Neural cell (in vitro differentiated cells): ENCODE measurements at regions not wholly inside any gene's neighbourhood (a gene's known extent, or its start where the extent isn't known, plus 50 kb on each side); places are given as distances from the start of the nearest gene placed in this dataset.

Experiments used
- H2AFZ ChIP-seq: fragments of 200-600, 300-800 bp; sonication (generic), shearing (Covaris generic); 2 replicates; pipeline ENCODE4 v1.6.0; 2014; ENCODE audit warnings: low read depth, mild to moderate bottlenecking, antibody characterized with exemption, low read length, moderate library complexity
- H3F3A ChIP-seq: fragments of 200-600 bp; shearing (Covaris generic); 2 replicates; pipeline ENCODE4 v1.6.1; 2016; ENCODE audit warnings: mild to moderate bottlenecking, moderate library complexity, mixed read lengths, antibody characterized with exemption, low read length; ENCODE audit not compliant: insufficient read depth, poor library complexity, severe bottlenecking
- H3K27ac ChIP-seq: fragments of 200-600, 300-800 bp; sonication (generic), shearing (Covaris generic); 2 replicates; pipeline ENCODE4 v1.5.1; 2014; ENCODE audit warnings: mild to moderate bottlenecking, low read length, moderate library complexity
- H3K27me3 ChIP-seq: fragments of 300-800, 200-600 bp; sonication (generic), shearing (Covaris generic); 2 replicates; pipeline ENCODE4 v1.6.0; 2014; ENCODE audit warnings: mild to moderate bottlenecking, low read depth, low read length, moderate library complexity; ENCODE audit not compliant: insufficient read depth
- H3K36me3 ChIP-seq: fragments of 300-800, 200-600 bp; sonication (generic), shearing (Covaris generic); 2 replicates; pipeline ENCODE4 v1.5.1; 2014; ENCODE audit warnings: mild to moderate bottlenecking, antibody characterized with exemption, low read length, moderate library complexity; ENCODE audit not compliant: insufficient read depth
- H3K4me2 ChIP-seq: fragments of 300-800, 200-600 bp; sonication (generic), shearing (Covaris generic); 2 replicates; pipeline ENCODE4 v1.6.0; 2014; ENCODE audit warnings: mild to moderate bottlenecking, low read length
- H3K4me3 ChIP-seq: fragments of 300-800, 200-600 bp; sonication (generic), shearing (Covaris generic); 2 replicates; pipeline ENCODE4 v1.5.1; 2014; ENCODE audit warnings: mild to moderate bottlenecking, low read length, moderate library complexity
- H3K79me2 ChIP-seq: fragments of 200-600 bp; shearing (Covaris generic); replicated peaks from 2 replicates; pipeline ENCODE4 v1.6.0; 2014; ENCODE audit warnings: mild to moderate bottlenecking, low read length, moderate library complexity; ENCODE audit not compliant: insufficient read depth
- H3K9ac ChIP-seq: fragments of 300-800, 200-600 bp; sonication (generic), shearing (Covaris generic); 2 replicates; pipeline ENCODE4 v1.6.1; 2016; ENCODE audit warnings: mild to moderate bottlenecking, low read length, mixed read lengths
- H3K9me2 ChIP-seq: fragments of 200-600 bp; shearing (Covaris generic); 2 replicates; pipeline ENCODE4 v1.6.1; 2016; ENCODE audit warnings: mild to moderate bottlenecking, low read length, mixed read lengths; ENCODE audit not compliant: insufficient read depth
- H3K9me3 ChIP-seq: fragments of 200-600, 300-800 bp; sonication (generic), shearing (Covaris generic); 2 replicates; pipeline ENCODE4 v1.6.1; 2016; ENCODE audit warnings: mild to moderate bottlenecking, mixed run types, low read length, moderate library complexity, mixed read lengths
- H4K20me1 ChIP-seq: fragments of 200-600 bp; shearing (Covaris generic); 2 replicates; pipeline ENCODE4 v1.6.1; 2016; ENCODE audit warnings: mild to moderate bottlenecking, mixed run types; ENCODE audit not compliant: insufficient read depth
- CTCF ChIP-seq: fragments of 450-650 bp; IDR thresholded peaks from 2 replicates; pipeline ENCODE4 v1.5.1; 2014; ENCODE audit warnings: antibody characterized with exemption, mild to moderate bottlenecking, moderate library complexity; ENCODE audit not compliant: poor library complexity, severe bottlenecking
- EP300 ChIP-seq: fragments of 450-650 bp; conservative IDR thresholded peaks from 2 replicates; pipeline ENCODE4 v1.6.1; 2014; ENCODE audit warnings: antibody characterized with exemption, mild to moderate bottlenecking, moderate library complexity; ENCODE audit not compliant: poor library complexity, severe bottlenecking
- EZH2 ChIP-seq: fragments of 200-600, 300-800 bp; shearing (Covaris generic), sonication (generic); IDR thresholded peaks from 2 replicates; pipeline ENCODE4 v1.6.1; 2014; ENCODE audit warnings: antibody characterized with exemption, low read length, borderline replicate concordance, mild to moderate bottlenecking; ENCODE audit not compliant: insufficient read depth, poor library complexity, severe bottlenecking
- MXI1 ChIP-seq: fragments of 450-650 bp; conservative IDR thresholded peaks from 2 replicates; pipeline ENCODE4 v1.6.1; 2014; ENCODE audit warnings: antibody characterized with exemption, mild to moderate bottlenecking; ENCODE audit not compliant: poor library complexity, severe bottlenecking
- POLR2AphosphoS5 ChIP-seq: IDR thresholded peaks from 2 replicates; pipeline ENCODE4 v1.6.1; 2012
- RAD21 ChIP-seq: fragments of 450-650 bp; conservative IDR thresholded peaks from 2 replicates; pipeline ENCODE4 v1.6.1; 2014; ENCODE audit warnings: antibody characterized with exemption, mild to moderate bottlenecking, moderate library complexity
- REST ChIP-seq: IDR thresholded peaks from 2 replicates; pipeline ENCODE4 v1.6.1; 2012; ENCODE audit warnings: borderline replicate concordance
- SMC3 ChIP-seq: fragments of 450-650 bp; conservative IDR thresholded peaks from 2 replicates; pipeline ENCODE4 v1.6.1; 2014; ENCODE audit warnings: antibody characterized with exemption, mild to moderate bottlenecking, moderate library complexity; ENCODE audit not compliant: poor library complexity
- TAF1 ChIP-seq: IDR thresholded peaks from 2 replicates; pipeline ENCODE4 v1.6.1; 2012; ENCODE audit warnings: low read depth

GRCh38 chr10:63862860-63863259, 341.7 kb downstream of the REEP3 start:
- H3K9me2 ChIP-seq: no peaks in the 10 kb centered on the region
- no peaks in the 10 kb centered on the region for H3K36me3 ChIP-seq
- H3F3A ChIP-seq: no peaks in the 10 kb centered on the region
- no peaks in the 10 kb centered on the region for H3K27me3 ChIP-seq
- H3K4me2 ChIP-seq: no peak overlapping the region
- no peaks in the 10 kb centered on the region for H3K79me2 ChIP-seq
- no peak overlapping the region for H3K27ac ChIP-seq
- TF ChIP-seq TAF1: no peak
- no peak for TF ChIP-seq POLR2AphosphoS5
- TF ChIP-seq SMC3: no peak
- TF ChIP-seq REST: no peak
- TF ChIP-seq RAD21: no peak
- no peak for TF ChIP-seq MXI1
- TF ChIP-seq CTCF: no peak
- no peak for TF ChIP-seq EP300
- TF ChIP-seq EZH2: no peak
- no peak overlapping the region for H3K9ac ChIP-seq
- no peaks in the 10 kb centered on the region for H4K20me1 ChIP-seq
- no peak overlapping the region for H2AFZ ChIP-seq
- H3K4me3 ChIP-seq: no peak overlapping the region
- H3K9me3 ChIP-seq: no peaks in the 10 kb centered on the region

DNA sequence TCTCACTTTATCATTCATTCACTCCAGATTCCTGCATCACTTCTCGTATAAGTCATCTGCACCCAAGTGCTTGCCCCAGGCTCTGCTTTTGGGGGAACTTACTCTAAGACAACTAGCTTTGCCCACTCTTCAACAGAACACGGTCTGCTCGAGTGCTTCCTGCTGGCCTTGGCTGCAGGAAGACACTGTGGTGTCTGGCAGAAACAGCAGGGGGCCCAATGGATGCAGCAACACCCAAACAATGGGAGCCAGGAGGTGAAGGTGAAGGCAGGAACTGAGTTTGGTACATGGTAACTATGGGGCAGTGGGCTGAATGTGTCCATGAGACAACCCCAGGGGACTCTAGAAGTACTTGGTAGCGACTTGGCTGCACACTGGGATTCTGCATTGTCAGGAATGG, 344.0 kb downstream of the REEP3 start:
- Histone ChIP-seq H3F3A (no peaks in the 10 kb centered on the region), H2AFZ (no peak overlapping the region), H3K36me3 (no peaks in the 10 kb centered on the region), H3K4me2 (no peak overlapping the region), H3K27ac (no peak overlapping the region), H3K9me2 (no peaks in the 10 kb centered on the region), H4K20me1 (no peaks in the 10 kb centered on the region), H3K27me3 (no peaks in the 10 kb centered on the region), H3K4me3 (no peak overlapping the region), H3K79me2 (no peaks in the 10 kb centered on the region), H3K9me3 (no peaks in the 10 kb centered on the region), H3K9ac (no peak overlapping the region)
- TF ChIP-seq CTCF: no peak
- no peak for TF ChIP-seq SMC3
- TF ChIP-seq EP300: no peak
- no peak for TF ChIP-seq MXI1
- no peak for TF ChIP-seq RAD21
- no peak for TF ChIP-seq EZH2
